GM19035 (cell line): ENCODE measurements at regions not wholly inside any gene's neighbourhood (a gene's known extent, or its start where the extent isn't known, plus 50 kb on each side); places are given as distances from the start of the nearest gene placed in this dataset.

Experiments used
- ATAC-seq: cut with Tn5 transposase; IDR thresholded peaks from one replicate; pipeline ENCODE4 v1.9.1; 2021; ENCODE audit not compliant: unreplicated experiment

DNA sequence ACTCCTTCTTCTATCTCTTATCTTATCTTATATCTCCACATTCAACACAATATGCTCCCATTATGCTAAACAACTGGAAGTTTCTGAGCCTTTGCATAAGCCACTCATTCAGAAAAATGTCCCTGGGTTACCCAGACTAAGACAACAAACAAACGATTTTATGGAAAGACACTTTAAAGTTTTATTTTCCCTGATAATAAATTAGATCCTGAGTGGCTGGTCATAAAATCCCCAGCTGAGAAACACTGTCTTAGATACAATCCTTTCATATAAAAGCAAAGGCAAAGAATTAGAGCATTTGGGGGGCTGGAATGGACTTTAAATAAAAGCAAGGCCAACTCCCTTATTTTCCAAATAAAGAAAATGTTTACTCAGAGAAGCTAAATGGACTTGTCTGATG lies 322.3 kb downstream of the GBE1 start:
- no peak for ATAC-seq

DNA sequence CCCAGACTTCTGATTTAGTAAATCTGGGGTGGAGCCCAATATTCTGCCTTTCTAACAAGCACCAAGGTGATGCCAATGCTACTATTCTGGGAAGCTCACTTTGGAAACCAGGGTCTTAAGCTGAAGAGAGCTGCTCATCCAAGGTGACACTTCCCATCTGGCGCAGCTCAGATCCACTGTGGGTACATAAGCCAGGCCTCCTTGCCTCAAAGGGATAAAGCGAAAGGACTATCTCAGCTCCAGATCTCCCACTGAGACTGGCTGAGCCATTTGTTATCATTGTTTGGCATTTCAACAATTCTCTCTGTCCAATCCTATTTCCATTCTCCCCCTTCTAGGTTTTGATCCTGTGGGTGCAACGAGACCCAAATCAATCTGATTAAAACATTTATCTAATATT lies 323.8 kb downstream of the GBE1 start:
- no peak for ATAC-seq

DNA sequence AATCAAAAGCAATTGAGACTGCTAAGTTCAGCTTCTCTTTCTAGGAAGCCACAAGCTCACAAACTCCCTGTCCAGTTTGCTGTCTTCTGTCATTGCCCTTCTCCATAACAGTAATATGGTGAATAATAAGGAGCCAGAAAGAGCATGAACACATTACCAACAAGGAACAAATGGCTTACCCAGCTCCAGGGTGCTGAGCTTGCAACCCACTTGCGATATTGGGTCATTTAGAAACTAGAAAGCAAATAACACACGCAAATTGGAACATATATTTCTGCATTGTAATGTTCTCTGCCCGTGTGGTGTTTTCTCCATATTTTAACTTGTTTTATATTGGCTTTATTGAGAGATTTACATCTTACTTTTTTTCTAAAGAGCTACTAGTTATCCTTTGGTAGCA lies 325.3 kb downstream of the GBE1 start:
- no peak for ATAC-seq

DNA sequence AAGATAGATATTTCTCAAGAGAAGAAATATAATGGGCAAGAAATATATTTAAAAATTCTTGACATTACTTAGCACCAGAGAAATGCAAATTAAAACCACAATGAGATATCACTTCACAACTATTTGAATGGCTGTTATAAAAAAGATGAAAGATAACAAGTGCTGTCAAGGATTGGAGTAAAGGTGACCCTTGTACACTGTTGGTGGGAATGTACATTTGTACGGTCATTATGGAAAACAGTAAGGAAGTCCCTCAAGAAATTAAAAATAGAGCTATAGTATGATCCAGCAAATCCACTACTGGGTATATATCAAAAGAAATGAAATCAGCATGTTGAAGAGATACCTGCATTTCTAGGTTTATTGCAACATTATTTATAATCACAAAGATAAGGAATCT lies 326.4 kb downstream of the GBE1 start:
- ATAC-seq, result no peak

DNA sequence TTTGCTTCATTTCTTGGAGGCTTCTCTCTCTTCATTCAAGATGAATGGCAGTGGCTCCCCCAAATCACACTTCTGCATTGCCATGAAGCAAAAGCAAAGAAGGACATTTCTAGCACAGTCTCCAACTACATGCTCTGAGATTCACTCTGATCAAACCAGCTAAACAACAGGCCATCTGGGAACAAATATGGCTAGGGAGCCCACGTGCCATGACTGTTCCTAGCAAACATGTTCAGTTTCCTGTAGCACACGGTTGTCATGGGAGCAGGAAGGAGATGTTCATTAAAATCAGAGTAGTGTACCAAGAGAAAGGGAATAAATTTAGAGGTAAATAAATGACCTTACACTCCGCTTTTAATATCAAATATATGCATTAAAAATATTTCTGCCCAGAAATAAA lies 327.3 kb downstream of the GBE1 start:
- ATAC-seq, result no peak

DNA sequence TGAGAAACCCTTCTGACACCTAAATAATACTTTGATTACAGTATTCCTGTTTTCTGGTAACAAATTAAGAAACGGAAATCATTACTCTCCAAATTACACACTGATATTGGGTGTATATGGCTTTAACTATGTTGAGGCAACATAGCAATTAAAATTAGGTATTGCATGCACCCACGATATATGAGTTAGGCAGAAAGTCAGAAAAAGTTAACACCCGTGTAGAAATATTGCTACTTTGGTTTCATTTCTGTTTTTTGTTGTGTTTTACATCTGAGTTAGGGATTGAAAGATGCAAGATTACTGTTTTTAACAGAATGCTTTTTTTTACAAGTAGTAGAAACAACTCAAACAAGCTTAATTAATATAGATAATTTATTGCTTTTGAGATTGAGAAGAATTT lies 327.8 kb downstream of the GBE1 start:
- ATAC-seq, result no peak

DNA sequence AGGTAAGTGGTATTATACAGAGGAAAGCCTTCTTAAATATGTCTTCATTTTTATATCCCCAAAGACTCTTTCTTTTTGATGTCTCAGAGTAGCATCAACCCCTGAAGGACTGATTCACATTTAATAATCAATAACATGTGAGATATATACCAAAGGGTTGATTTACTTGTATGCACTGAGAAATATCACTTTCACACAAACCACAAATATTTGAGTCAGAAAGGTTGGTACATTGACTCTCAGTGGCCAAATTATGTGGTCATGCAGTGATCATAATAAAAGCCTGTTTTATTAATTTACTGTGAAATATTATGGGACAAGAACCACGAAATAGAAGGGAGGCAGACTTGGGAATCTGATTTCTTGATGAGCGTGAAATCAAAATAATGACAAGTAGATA lies 329.0 kb downstream of the GBE1 start:
- no peak for ATAC-seq

DNA sequence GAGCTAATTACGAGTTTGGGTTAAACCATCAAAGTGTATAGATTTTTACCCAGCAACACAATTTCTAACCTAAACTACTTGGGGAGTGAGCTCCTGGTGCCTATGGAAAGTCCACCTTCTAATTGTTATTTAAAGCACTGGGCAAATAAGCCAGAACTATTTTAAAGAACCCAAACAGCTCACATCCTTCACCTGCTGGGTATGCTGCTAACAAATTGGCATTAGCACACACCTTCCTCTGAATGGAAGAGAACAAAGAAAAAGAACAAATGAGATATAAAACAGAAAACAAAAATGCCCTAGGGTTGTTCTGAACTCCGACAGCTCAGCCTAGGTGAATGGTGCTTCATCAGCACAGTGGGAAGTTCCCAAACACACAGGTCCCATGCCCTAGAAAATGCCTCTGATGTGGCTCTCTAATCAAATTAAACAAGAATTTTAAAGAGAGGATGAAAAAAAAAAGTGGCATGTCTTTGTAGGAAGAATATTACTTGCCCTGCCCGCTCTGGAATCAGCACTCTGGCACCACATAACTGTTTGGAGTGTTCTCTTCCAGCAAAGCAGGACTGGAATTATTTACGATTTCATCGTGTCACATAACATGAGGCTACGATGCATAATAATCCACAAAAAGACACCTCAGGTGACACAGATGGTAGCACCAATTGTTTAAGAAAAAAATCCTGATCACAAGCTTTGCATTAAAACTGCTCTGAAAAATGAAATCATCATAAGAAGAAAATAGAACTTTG lies 334.4 kb downstream of the GBE1 start:
- ATAC-seq, result no peak

DNA sequence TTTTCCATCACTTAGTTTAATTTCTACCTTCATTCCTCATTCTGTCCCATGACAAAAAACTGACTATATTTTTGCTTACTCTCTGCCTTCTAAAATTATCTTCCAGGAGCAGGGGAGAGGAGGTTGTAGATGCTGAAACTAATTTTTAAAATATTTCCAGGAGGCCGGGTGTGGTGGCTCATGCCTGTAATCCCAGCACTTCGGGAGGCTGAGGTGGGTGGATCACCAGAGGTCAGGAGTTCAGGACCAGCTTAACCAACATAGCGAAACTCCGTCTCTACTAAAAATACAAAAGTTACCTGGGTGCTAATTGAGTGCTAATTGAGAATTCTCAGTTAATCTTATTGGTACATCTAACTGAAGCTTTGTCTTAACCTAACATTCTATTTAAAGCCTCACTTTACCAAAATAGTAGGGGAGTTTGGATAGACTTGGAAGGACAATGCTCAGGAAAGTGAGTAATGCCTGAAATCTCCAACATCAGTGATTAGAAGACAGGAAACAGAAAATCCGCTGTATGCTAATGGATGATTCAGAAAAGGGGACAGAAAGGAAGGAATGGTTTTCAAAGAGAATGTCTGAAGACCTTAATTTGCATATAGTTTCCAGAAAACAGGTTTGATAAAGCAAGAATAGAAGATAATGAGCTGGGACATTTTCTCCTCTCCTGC lies 336.1 kb downstream of the GBE1 start:
- ATAC-seq, result no peak

DNA sequence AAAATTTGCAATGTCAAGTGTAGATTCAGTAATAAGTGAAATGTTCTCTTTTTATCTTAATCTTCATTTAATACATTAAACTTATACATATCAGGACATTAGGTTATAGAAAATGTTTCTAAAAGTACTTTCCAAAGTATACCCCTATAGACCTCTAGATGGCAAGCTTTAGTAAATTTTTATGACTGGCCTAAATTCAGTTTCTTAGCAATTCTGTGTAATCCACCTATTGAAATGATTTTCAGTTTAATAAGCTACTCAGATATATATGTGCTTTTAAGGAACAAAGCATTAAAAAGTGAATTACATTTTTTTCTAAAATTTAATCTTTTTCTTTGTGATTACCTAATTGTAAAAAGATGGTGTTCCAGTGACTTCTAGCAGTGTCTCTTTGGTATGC lies 342.2 kb downstream of the GBE1 start:
- ATAC-seq, result peak; percentile 62

DNA sequence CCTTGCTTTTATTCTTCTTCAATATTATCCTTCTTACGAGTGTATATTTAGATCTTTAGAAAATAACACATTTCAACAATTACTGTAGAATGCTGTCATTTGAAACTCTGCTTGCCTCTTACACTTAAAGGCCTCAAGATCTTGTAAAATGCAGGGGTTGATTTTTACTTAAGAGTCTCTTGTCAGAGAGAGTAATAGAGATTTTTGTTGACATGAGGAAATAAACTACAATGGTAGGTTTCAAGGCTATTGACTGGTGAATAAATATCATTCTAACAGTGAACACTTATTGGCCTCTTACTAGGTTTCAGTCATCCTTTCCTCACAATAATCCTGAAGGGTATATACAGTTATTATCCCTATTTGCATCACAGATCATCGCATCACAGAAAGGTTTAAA lies 344.6 kb downstream of the GBE1 start:
- no peak for ATAC-seq

DNA sequence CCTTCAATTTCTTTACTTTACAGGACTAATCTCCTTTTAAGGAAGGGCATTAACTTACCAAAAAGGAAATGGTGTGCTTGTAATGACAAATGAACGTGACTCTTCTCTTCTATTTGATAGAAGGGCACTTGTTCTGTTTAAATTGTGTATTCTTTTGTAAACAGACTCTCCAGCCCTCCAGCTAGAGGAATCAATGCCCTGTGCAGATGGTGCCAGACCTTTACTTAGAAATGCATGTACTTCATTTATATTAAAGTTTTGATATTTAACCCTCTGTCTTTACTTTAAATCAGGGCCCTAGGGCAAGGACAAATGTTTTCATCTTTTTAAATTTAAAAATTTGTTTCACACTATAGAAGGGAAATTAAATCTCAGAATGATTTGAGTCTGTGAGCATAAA lies 355.1 kb downstream of the GBE1 start:
- ATAC-seq, result no peak

DNA sequence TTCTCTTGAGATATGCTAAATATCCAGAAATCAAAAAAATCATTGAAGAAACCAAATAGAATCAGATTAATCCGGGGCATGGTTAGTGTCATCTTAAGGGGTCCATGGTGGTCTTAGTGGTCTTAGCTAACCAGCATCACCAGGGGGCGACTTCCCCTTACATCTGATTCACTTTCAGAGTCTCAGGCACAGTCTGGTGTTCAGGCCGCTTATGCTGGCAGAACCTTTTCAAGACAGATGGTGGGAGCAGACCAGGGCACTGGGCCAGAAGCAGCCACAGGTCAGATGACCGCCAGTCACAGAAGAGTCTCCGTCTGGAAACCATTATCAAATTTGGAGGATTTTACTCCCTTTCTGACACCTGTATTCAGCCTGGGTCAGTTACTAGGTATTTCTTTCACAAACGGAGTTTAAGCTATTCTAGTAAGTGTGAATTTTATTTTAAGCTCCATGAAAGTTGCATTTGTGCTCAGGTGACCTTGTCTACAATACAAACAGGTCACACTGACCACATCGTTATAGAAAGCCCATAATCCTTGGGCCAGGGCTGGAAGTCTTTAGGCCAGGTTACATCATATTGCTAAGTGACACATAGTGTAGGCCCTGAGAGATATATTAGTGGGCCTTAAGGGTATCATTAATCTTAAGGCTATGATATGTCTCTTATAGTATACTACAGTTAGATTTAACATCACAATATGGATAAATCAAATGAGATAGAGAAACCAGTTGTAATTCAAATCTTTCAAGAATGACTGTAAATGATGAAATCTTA lies 365.5 kb downstream of the GBE1 start:
- no peak for ATAC-seq

DNA sequence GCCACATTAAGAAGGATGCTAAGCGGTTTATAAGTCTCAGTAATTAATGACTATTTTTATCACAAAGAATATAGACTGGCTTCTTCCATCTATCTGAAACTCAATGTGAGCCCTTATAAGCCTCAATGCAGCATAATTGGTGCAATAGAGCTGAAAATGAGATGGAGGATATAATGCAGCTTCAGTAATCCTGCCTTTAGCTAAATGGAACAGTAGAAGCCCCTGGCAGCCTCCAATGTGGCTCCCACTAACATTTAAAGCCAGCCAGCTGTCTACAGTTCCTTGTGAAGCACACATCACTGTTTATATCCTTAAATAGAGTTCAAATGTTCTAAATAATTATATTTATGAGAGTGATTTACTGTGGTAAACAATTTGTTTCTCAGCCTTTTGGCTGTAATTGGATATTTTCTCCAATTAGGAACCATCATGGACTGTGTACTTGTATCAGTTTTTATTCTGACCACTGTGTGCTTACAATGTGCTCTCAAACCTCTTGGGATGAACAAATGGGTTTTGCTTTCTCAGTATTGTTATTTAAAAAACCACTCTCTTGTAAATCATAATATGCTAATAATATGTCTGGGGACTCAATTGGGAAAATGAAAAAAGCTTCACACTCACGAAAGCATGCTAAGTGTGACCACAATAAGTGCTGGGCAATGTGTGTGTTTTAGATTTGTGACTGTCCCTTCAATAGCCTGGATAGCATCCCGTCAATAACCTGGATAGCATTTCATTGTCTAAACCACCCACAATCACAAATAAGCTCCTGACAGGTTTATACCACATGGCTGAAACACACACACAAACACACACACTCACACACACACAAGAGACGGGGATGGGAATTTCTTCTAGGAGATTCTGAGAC lies 366.6 kb downstream of the GBE1 start:
- no peak for ATAC-seq

DNA sequence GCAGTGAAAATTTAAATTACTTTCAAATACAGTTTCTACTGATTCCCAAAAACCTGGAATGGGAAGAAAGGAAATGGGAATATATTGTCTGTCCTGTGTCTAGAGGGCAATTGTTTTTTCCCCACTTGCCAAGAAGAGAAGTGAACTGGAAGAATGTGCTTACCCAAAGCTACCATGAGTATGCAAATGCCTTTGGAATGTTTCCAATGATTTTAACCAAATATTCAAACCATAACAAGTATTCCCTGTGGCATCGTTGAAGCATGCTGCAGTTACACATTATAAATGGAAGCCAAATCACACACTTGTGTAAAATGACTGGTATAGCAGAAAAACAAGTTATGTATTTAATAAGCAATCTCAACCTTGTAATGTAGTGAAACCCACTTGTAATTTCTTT lies 368.2 kb downstream of the GBE1 start:
- no peak for ATAC-seq

DNA sequence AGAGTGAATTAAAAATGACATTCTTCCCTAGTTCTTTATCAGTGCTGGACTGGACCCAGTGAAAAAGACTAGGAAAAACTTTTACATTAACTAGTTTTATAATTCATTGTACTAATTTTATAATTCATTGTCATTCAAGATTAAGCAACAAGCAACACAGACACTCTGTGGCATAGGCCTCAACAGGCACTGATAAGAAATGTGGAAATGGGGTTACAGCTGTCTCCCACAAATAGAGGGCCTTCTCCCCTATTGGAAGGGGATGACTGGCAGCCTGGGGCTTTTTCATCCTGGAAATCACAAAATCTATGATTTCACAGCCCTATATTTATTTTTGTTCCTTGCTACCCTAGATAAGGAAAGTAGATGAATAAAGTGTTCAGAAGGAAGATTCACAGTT lies 370.6 kb downstream of the GBE1 start:
- ATAC-seq, result no peak

DNA sequence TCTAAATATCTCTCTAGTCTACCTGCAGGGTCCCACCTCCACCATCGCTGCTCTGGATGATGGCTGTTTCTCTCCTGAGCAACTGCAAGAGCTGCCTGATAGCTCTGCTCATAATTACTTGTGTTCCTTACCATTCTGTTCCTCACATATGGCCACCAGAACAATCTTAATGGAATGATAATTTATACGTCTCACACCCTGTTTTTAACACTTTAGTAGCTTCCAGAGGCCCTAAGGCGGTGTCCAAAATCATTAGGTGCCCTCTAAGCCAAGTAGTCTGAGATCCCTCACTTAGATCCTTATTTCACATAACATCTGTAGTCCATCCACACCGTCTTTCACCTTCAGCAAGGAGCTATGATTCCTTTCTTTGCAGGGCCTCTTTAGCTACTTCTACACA lies 373.3 kb downstream of the GBE1 start:
- ATAC-seq, result no peak

DNA sequence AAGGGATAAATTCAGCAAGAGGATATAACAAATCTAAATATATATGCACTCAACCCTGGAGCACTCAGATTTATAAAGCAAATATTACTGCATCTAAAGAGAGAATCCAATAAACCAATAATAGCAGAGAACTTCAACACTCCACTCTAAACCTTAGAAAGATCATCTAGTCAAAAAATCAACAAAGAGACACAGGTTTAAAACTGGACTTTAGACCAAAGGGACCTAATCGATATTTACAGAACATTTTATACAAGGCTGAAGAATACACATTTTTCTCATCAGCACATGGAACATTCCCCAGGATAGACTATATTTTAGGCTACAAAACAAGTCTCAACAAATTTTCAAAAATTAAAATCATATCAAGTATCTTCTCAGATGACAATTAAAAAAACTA lies 379.0 kb downstream of the GBE1 start:
- no peak for ATAC-seq

DNA sequence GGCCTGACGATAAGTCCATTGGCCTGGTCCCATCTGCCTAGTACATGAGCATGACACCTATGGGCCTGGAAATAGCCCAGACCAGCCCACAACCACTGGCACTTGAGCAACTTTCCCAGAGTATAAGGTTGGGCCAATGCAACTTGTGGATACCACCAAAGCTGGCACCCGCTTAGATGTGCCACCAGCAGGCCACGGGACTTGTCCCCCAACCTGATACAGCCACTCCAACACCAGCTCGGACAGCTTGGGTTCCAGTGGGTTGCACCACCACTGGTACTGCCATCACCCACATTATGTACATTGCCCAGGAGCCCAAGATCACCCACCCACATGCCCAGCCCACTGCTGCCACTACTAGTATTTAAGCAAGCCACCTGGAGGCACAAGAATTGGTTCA lies 381.2 kb downstream of the GBE1 start:
- no peak for ATAC-seq

DNA sequence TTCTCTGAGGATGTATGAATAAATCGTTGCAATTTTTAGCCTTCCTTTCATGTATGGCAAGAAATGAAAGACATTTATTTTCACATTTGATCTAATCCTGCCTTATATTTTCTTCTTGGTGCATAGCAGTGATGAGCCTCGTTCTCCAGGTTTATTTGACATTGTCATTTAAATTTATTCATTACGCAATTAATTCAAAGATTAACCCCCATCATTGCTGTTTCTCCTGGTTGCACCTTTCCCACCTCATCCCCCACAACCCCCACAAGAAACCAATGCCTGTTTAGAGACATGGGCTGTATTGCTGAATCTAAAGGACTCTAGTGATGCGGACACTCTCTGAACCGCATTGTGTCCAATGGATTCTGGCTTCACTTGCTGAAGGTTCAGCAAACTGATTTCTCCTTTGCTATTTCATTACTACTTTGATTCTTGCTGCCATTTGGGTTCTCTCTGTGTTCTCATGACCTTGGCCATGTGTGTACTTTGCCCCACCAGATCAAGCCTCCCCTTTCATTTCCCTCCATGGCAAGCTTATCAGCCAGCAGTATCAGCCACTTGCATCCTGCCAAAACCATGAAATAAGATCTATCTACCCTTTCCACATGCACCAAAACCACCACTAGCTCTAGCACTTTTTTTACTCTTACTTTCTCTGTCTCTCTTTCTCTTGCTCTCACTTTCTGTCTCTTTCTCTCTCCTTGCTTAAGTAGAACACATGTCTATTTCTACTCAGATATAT lies 382.7 kb downstream of the GBE1 start:
- ATAC-seq, result no peak

DNA sequence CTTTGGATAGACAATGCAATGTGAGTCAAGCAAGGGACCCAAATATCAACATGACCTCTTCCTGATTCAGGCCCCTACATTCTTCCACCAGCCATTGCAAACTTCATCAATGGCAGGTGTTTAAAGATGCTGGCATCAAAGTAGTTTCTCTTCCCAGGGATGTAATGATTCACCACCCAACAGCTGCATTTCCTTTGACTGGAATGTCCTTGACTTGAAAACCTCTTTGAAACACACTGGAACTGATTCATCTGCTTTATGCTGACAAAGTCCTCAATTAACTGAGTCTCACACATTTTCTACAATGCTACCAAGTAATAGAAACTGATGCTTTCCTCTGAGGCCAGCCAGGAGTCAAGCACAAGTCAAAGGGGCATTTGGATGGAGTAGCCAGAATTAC lies 385.5 kb downstream of the GBE1 start:
- no peak for ATAC-seq
